Stimulated activated naive CD8-positive, alpha-beta T cell treated with anti-CD3 and anti-CD28 coated beads, Interleukin-15, amount 100 ng/mL, for 72 hours (primary cell): ENCODE measurements at regions not wholly inside any gene's neighbourhood (a gene's known extent, or its start where the extent isn't known, plus 50 kb on each side); places are given as distances from the start of the nearest gene placed in this dataset.
A peak's percentile ranks its signal among the peaks of the same experiment; 100 is the strongest.
"Not testable (repeated sequence)": the region's sequence is repeated elsewhere in the genome, so short reads cannot be mapped to it uniquely, and the experiment has no call there.

Experiments used
- ATAC-seq: fragments of 150-1000 bp; cut with Tn5 transposase; 2 replicates; pipeline ENCODE4 v1.10.0; 2021; ENCODE audit warnings: mild to moderate bottlenecking, moderate library complexity
- DNase-seq, 2 donors: peaks; one replicate each; pipeline ENCODE4 v3.0.0; 2021 to 2022
- H3K27ac Mint-ChIP-seq, 2 donors: one replicate each; pipeline ENCODE4 v1.8.0; 2022; ENCODE audit warnings: mild to moderate bottlenecking in 2 of 2, mixed read lengths in 2 of 2, moderate library complexity in 2 of 2
- H3K27me3 Mint-ChIP-seq: one replicate; pipeline ENCODE4 v1.8.0; 2022; ENCODE audit warnings: mixed read lengths
- H3K4me1 Mint-ChIP-seq: one replicate; pipeline ENCODE4 v1.8.0; 2022; ENCODE audit warnings: mild to moderate bottlenecking, mixed read lengths
- H3K4me3 Mint-ChIP-seq, 2 donors: one replicate each; pipeline ENCODE4 v1.8.0; 2022; ENCODE audit warnings: mild to moderate bottlenecking in 2 of 2, mixed read lengths in 2 of 2, moderate library complexity in 1 of 2
- H3K9me3 Mint-ChIP-seq, 2 donors: one replicate each; pipeline ENCODE4 v1.8.0; 2022; ENCODE audit warnings: mixed read lengths in 2 of 2

GRCh38 chr5:44919560-44919959 lies 110.8 kb downstream of the MRPS30 start:
- H3K27ac Mint-ChIP-seq = no peak overlapping the region
- H3K27me3 Mint-ChIP-seq = no peaks in the 10 kb centered on the region
- DNase-seq (no peak), ATAC-seq (no peak)
- no peak overlapping the region for H3K4me3 Mint-ChIP-seq
- peaks cover 3 to 27% of the 10 kb centered on the region in 2 donors for H3K9me3 Mint-ChIP-seq
- H3K4me1 Mint-ChIP-seq = no peaks in the 10 kb centered on the region

- no peak overlapping the region for H3K4me3 Mint-ChIP-seq
- no peaks in the 10 kb centered on the region for H3K4me1 Mint-ChIP-seq
- H3K9me3 Mint-ChIP-seq = peaks cover 5 to 20% of the 10 kb centered on the region in 2 donors
- H3K27ac Mint-ChIP-seq = no peak overlapping the region
- H3K27me3 Mint-ChIP-seq = no peaks in the 10 kb centered on the region
- DNase-seq (no peak), ATAC-seq (no peak)
Measured at GRCh38 chr5:44927115-44927733, 118.5 kb downstream of the MRPS30 start.

- Mint-ChIP-seq H3K9me3 (peaks cover 8 to 20% of the 10 kb centered on the region in 2 donors), H3K27me3 (no peaks in the 10 kb centered on the region), H3K4me1 (no peaks in the 10 kb centered on the region), H3K4me3 (no peak overlapping the region), H3K27ac (no peak overlapping the region)
- no peak for ATAC-seq
- DNase-seq = no peak
Measured at GRCh38 chr5:44932922-44933585, 124.3 kb downstream of the MRPS30 start.

- no peak overlapping the region for H3K27ac Mint-ChIP-seq
- DNase-seq = no peak
- ATAC-seq = no peak
- peaks cover 8 to 18% of the 10 kb centered on the region in 2 donors for H3K9me3 Mint-ChIP-seq
- H3K4me3 Mint-ChIP-seq = no peak overlapping the region
- H3K4me1 Mint-ChIP-seq = no peaks in the 10 kb centered on the region
- no peaks in the 10 kb centered on the region for H3K27me3 Mint-ChIP-seq
Measured at GRCh38 chr5:44933686-44934085, 124.9 kb downstream of the MRPS30 start.

GRCh38 chr5:44935262-44935661 lies 126.5 kb downstream of the MRPS30 start:
- no peak for DNase-seq
- no peak for ATAC-seq

GRCh38 chr5:44935871-44936270 lies 127.1 kb downstream of the MRPS30 start:
- Mint-ChIP-seq H3K9me3 (peaks cover 8 to 20% of the 10 kb centered on the region in 2 donors), H3K4me1 (no peaks in the 10 kb centered on the region), H3K4me3 (no peak overlapping the region), H3K27me3 (no peaks in the 10 kb centered on the region), H3K27ac (no peak overlapping the region)
- ATAC-seq (no peak), DNase-seq (no peak)

More at GRCh38 chr5:44935262-44935661, 126.5 kb downstream of the MRPS30 start:
- Mint-ChIP-seq H3K27me3 (no peaks in the 10 kb centered on the region), H3K27ac (no peak overlapping the region), H3K4me1 (no peaks in the 10 kb centered on the region), H3K4me3 (no peak overlapping the region), H3K9me3 (peaks cover 8 to 20% of the 10 kb centered on the region in 2 donors)

- Mint-ChIP-seq H3K27ac (no peak overlapping the region), H3K27me3 (no peaks in the 10 kb centered on the region), H3K4me1 (no peaks in the 10 kb centered on the region), H3K9me3 (peaks cover 0 to 7% of the 10 kb centered on the region in 2 donors), H3K4me3 (no peak overlapping the region)
- ATAC-seq (no peak), DNase-seq (no peak)
Measured at GRCh38 chr5:44942524-44943001, 133.8 kb downstream of the MRPS30 start.

GRCh38 chr5:44943647-44944046 lies 134.9 kb downstream of the MRPS30 start:
- Mint-ChIP-seq H3K4me1 (no peaks in the 10 kb centered on the region), H3K9me3 (peaks cover 0 to 7% of the 10 kb centered on the region in 2 donors), H3K27me3 (no peaks in the 10 kb centered on the region), H3K4me3 (no peak overlapping the region), H3K27ac (no peak overlapping the region)
- ATAC-seq = no peak
- no peak for DNase-seq

- DNase-seq = no peak
- H3K4me1 Mint-ChIP-seq = no peaks in the 10 kb centered on the region
- no peaks in the 10 kb centered on the region for H3K27me3 Mint-ChIP-seq
- no peak overlapping the region for H3K27ac Mint-ChIP-seq
- no peak overlapping the region for H3K4me3 Mint-ChIP-seq
- H3K9me3 Mint-ChIP-seq = no peaks in the 10 kb centered on the region
- no peak for ATAC-seq
Measured at GRCh38 chr5:44945743-44946142, 137.0 kb downstream of the MRPS30 start.

- no peaks in the 10 kb centered on the region for H3K27me3 Mint-ChIP-seq
Measured at GRCh38 chr5:44949687-44950086, 140.9 kb downstream of the MRPS30 start.

GRCh38 chr5:44951371-44951770 lies 142.6 kb downstream of the MRPS30 start:
- no peak overlapping the region for H3K4me3 Mint-ChIP-seq
- H3K4me1 Mint-ChIP-seq = no peaks in the 10 kb centered on the region
- no peaks in the 10 kb centered on the region for H3K27me3 Mint-ChIP-seq
- no peak overlapping the region for H3K27ac Mint-ChIP-seq
- no peak for ATAC-seq
- DNase-seq = no peak
- H3K9me3 Mint-ChIP-seq = no peaks in the 10 kb centered on the region

More at GRCh38 chr5:44949687-44950086, 140.9 kb downstream of the MRPS30 start:
- no peaks in the 10 kb centered on the region for H3K4me1 Mint-ChIP-seq
- ATAC-seq = no peak
- no peaks in the 10 kb centered on the region for H3K9me3 Mint-ChIP-seq
- no peak overlapping the region for H3K4me3 Mint-ChIP-seq
- H3K27ac Mint-ChIP-seq = no peak overlapping the region
- DNase-seq = no peak

GRCh38 chr5:44952376-44952775 lies 143.6 kb downstream of the MRPS30 start:
- no peaks in the 10 kb centered on the region for H3K4me1 Mint-ChIP-seq
- H3K27ac Mint-ChIP-seq = no peak overlapping the region
- no peaks in the 10 kb centered on the region for H3K9me3 Mint-ChIP-seq
- no peak overlapping the region for H3K4me3 Mint-ChIP-seq
- no peaks in the 10 kb centered on the region for H3K27me3 Mint-ChIP-seq
- DNase-seq = no peak
- peak; percentile 52 for ATAC-seq

GRCh38 chr5:44953078-44953477 lies 144.3 kb downstream of the MRPS30 start:
- Mint-ChIP-seq H3K4me3 (no peak overlapping the region), H3K27ac (no peak overlapping the region), H3K4me1 (no peaks in the 10 kb centered on the region), H3K9me3 (no peaks in the 10 kb centered on the region), H3K27me3 (no peaks in the 10 kb centered on the region)
- DNase-seq (no peak), ATAC-seq (no peak)

- H3K27ac Mint-ChIP-seq, H3K4me1 Mint-ChIP-seq, H3K4me3 Mint-ChIP-seq, ATAC-seq, H3K27me3 Mint-ChIP-seq, DNase-seq: not testable (repeated sequence)
- peaks cover 7 to 10% of the 10 kb centered on the region in 2 donors for H3K9me3 Mint-ChIP-seq
Measured at GRCh38 chr5:44958943-44959454, 150.3 kb downstream of the MRPS30 start.

GRCh38 chr5:44969825-44970224 lies 161.1 kb downstream of the MRPS30 start:
- ATAC-seq = no peak
- no peak overlapping the region for H3K27ac Mint-ChIP-seq
- H3K4me1 Mint-ChIP-seq = no peaks in the 10 kb centered on the region
- H3K4me3 Mint-ChIP-seq = no peak overlapping the region
- no peak for DNase-seq
- H3K9me3 Mint-ChIP-seq = peaks cover 4 to 11% of the 10 kb centered on the region in 2 donors
- H3K27me3 Mint-ChIP-seq = no peaks in the 10 kb centered on the region

GRCh38 chr5:44970963-44971362 lies 162.2 kb downstream of the MRPS30 start:
- H3K4me1 Mint-ChIP-seq, H3K27ac Mint-ChIP-seq, DNase-seq, ATAC-seq, H3K4me3 Mint-ChIP-seq, H3K27me3 Mint-ChIP-seq: not testable (repeated sequence)
- peaks cover 4 to 11% of the 10 kb centered on the region in 2 donors for H3K9me3 Mint-ChIP-seq
